Epithelial cell of proximal tubule (primary cell): ENCODE measurements at regions not wholly inside any gene's neighbourhood (a gene's known extent, or its start where the extent isn't known, plus 50 kb on each side); places are given as distances from the start of the nearest gene placed in this dataset.

Source experiments
- DNase-seq: peaks from one replicate; pipeline ENCODE4 v3.0.0-alpha.2; 2011; ENCODE audit warnings: low read depth
- H3K4me3 ChIP-seq: 2 replicates; pipeline ENCODE4 v1.5.1; 2011; ENCODE audit warnings: low read depth, mild to moderate bottlenecking, low read length
- CTCF ChIP-seq: conservative IDR thresholded peaks from 2 replicates; pipeline ENCODE4 v1.5.1; 2012; ENCODE audit warnings: low read depth, mild to moderate bottlenecking, low read length

GRCh38 chr7:17665029-17665428 lies 275.3 kb downstream of the SNX13 start:
- no peak for DNase-seq
- no peak for TF ChIP-seq CTCF
- no peak overlapping the region for H3K4me3 ChIP-seq

- TF ChIP-seq CTCF: no peak
- no peak overlapping the region for H3K4me3 ChIP-seq
- no peak for DNase-seq
Measured at GRCh38 chr7:17668122-17668521, 272.2 kb downstream of the SNX13 start.

- no peak for TF ChIP-seq CTCF
- DNase-seq: no peak
- no peak overlapping the region for H3K4me3 ChIP-seq
Measured at GRCh38 chr7:17669204-17669603, 271.1 kb downstream of the SNX13 start.

- DNase-seq: no peak
- no peak overlapping the region for H3K4me3 ChIP-seq
- TF ChIP-seq CTCF: no peak
Measured at GRCh38 chr7:17671956-17672355, 268.3 kb downstream of the SNX13 start.

GRCh38 chr7:17672783-17673182 lies 267.5 kb downstream of the SNX13 start:
- H3K4me3 ChIP-seq: no peak overlapping the region
- no peak for DNase-seq
- no peak for TF ChIP-seq CTCF

- no peak for TF ChIP-seq CTCF
- no peak overlapping the region for H3K4me3 ChIP-seq
- DNase-seq: no peak
Measured at GRCh38 chr7:17674166-17674942, 265.9 kb downstream of the SNX13 start.
